ENCODE measurements at regions not wholly inside any gene's neighbourhood (a gene's known extent, or its start where the extent isn't known, plus 50 kb on each side); places are given as distances from the start of the nearest gene placed in this dataset.

- no peak for TF ChIP-seq CTCF (IDR thresholded peaks at IDR 0.05)
- no peak for TF ChIP-seq POLR2AphosphoS5 (IDR thresholded peaks at IDR 0.05)
- TF ChIP-seq POLR2A (IDR thresholded peaks at IDR 0.05): no peak
- no peak for TF ChIP-seq EP300 (IDR thresholded peaks at IDR 0.05)
- H3K4me1 ChIP-seq: no peaks in the 10 kb centered on the region
- no peak for ATAC-seq
- H3K27ac ChIP-seq: no peak overlapping the region
- H3K4me3 ChIP-seq: no peak overlapping the region
- H3K9me3 ChIP-seq: no peaks in the 10 kb centered on the region
- WGBS, 2 donors (ENCODE audit: low coverage in 1 of 2): 44 to 83% methylated on average over 1 to 4 of the region's 4 CpGs
- H3K36me3 ChIP-seq: no peaks in the 10 kb centered on the region
- H3K27me3 ChIP-seq: no peaks in the 10 kb centered on the region
Observed at GRCh38 chrX:16311671-16312070, 144.4 kb downstream of the MAGEB17 start.

- Histone ChIP-seq H3K9me3 (no peaks in the 10 kb centered on the region), H3K36me3 (no peaks in the 10 kb centered on the region), H3K27ac (no peak overlapping the region), H3K4me1 (no peaks in the 10 kb centered on the region), H3K27me3 (no peaks in the 10 kb centered on the region), H3K4me3 (no peak overlapping the region)
- WGBS, 2 donors (ENCODE audit: low coverage in 1 of 2): 61 to 89% methylated on average over 2 to 9 of the region's 13 CpGs
- no peak for ATAC-seq
- TF ChIP-seq POLR2AphosphoS5 (IDR thresholded peaks at IDR 0.05) (no peak), POLR2A (IDR thresholded peaks at IDR 0.05) (no peak), CTCF (IDR thresholded peaks at IDR 0.05) (no peak), EP300 (IDR thresholded peaks at IDR 0.05) (no peak)
Observed at GRCh38 chrX:16312761-16313623, 145.7 kb downstream of the MAGEB17 start.

DNA sequence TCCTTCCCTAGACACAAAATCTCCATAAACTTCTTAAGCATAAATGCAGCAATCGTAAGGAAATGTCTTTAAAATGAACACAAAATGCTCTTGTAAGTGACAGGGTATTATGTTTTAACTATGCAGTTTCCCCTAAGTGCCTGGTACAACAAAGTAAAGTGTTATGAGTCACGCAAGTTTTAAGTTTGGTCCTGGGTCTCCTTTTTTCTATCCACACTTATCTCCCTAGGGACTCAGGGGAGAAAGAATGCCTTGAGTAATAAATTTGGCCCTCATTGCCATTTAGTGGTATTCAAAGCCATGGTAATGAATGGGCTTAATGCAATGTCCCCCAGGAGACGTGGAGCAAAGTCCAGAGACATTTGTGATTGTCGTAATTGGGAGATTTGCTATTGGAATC is 149.1 kb downstream of the MAGEB17 start:
- TF ChIP-seq POLR2AphosphoS5 (IDR thresholded peaks at IDR 0.05) (no peak), POLR2A (IDR thresholded peaks at IDR 0.05) (no peak), EP300 (IDR thresholded peaks at IDR 0.05) (no peak), CTCF (IDR thresholded peaks at IDR 0.05) (no peak)
- 69 to 100% methylated on average over 3 to 4 of the region's 4 CpGs for WGBS, 2 donors (ENCODE audit: low coverage in 1 of 2)
- Histone ChIP-seq H3K27me3 (no peaks in the 10 kb centered on the region), H3K27ac (no peak overlapping the region), H3K4me1 (no peaks in the 10 kb centered on the region), H3K36me3 (no peaks in the 10 kb centered on the region), H3K4me3 (no peak overlapping the region), H3K9me3 (no peaks in the 10 kb centered on the region)
- no peak for ATAC-seq

GRCh38 chrX:16319929-16320328 is 152.6 kb downstream of the MAGEB17 start:
- TF ChIP-seq POLR2AphosphoS5 (IDR thresholded peaks at IDR 0.05) (no peak), EP300 (IDR thresholded peaks at IDR 0.05) (no peak), CTCF (IDR thresholded peaks at IDR 0.05) (no peak), POLR2A (IDR thresholded peaks at IDR 0.05) (no peak)
- Histone ChIP-seq H3K27me3 (no peaks in the 10 kb centered on the region), H3K36me3 (no peaks in the 10 kb centered on the region), H3K27ac (no peak overlapping the region), H3K9me3 (no peaks in the 10 kb centered on the region), H3K4me3 (no peak overlapping the region), H3K4me1 (no peaks in the 10 kb centered on the region)
- 84% methylated on average over 2 of the region's 2 CpGs; no CpG with 5 or more reads in 1 of the 2 donors for WGBS, 2 donors (ENCODE audit: low coverage in 1 of 2)
- no peak for ATAC-seq

GRCh38 chrX:16320765-16321355 is 153.6 kb downstream of the MAGEB17 start:
- ATAC-seq: no peak
- TF ChIP-seq CTCF (IDR thresholded peaks at IDR 0.05) (no peak), POLR2A (IDR thresholded peaks at IDR 0.05) (no peak), EP300 (IDR thresholded peaks at IDR 0.05) (no peak), POLR2AphosphoS5 (IDR thresholded peaks at IDR 0.05) (no peak)
- 36 to 62% methylated on average over 3 to 4 of the region's 4 CpGs for WGBS, 2 donors (ENCODE audit: low coverage in 1 of 2)
- no peaks in the 10 kb centered on the region for H3K4me1 ChIP-seq
- no peak overlapping the region for H3K4me3 ChIP-seq
- no peaks in the 10 kb centered on the region for H3K36me3 ChIP-seq
- H3K27ac ChIP-seq: no peak overlapping the region
- no peaks in the 10 kb centered on the region for H3K27me3 ChIP-seq
- H3K9me3 ChIP-seq: no peaks in the 10 kb centered on the region
